ENCODE measurements at regions not wholly inside any gene's neighbourhood (a gene's known extent, or its start where the extent isn't known, plus 50 kb on each side); places are given as distances from the start of the nearest gene placed in this dataset.

GRCh38 chr14:79960288-79960687 lies 251.0 kb downstream of the DIO2 start:
- DNase-seq, result no peak

- no peak for DNase-seq
Measured at GRCh38 chr14:79951572-79951971, 259.7 kb downstream of the DIO2 start.

- no peak for DNase-seq
Measured at GRCh38 chr14:79949906-79950305, 261.4 kb downstream of the DIO2 start.

- DNase-seq, result no peak
Measured at GRCh38 chr14:79947440-79948054, 263.8 kb downstream of the DIO2 start.

- DNase-seq, result no peak
Measured at GRCh38 chr14:79939235-79939634, 272.1 kb downstream of the DIO2 start.

- no peak for DNase-seq
Measured at GRCh38 chr14:79938185-79938584, 273.1 kb downstream of the DIO2 start.

GRCh38 chr14:79937433-79937832 lies 273.9 kb downstream of the DIO2 start:
- no peak for DNase-seq

- DNase-seq, result no peak
Measured at GRCh38 chr14:79924551-79924950, 286.8 kb downstream of the DIO2 start.

- no peak for DNase-seq
Measured at GRCh38 chr14:79920180-79920692, 291.1 kb downstream of the DIO2 start.
